T-helper 2 cell treated with Interferon-gamma antibody and Interleukin-4, amounts not matched to agents 5 μg/mL and 100 μg/mL, for 36 hours (primary cell): ENCODE measurements at regions not wholly inside any gene's neighbourhood (a gene's known extent, or its start where the extent isn't known, plus 50 kb on each side); places are given as distances from the start of the nearest gene placed in this dataset.
"Not testable (repeated sequence)": the region's sequence is repeated elsewhere in the genome, so short reads cannot be mapped to it uniquely, and the experiment has no call there.

Experiments
- DNase-seq: peaks from one replicate; pipeline ENCODE4 v3.0.0; 2021; ENCODE audit warnings: low spot score
- H3K27ac Mint-ChIP-seq: one replicate; pipeline ENCODE4 v1.8.0; 2021; ENCODE audit warnings: mild to moderate bottlenecking, mixed read lengths
- H3K27me3 Mint-ChIP-seq: one replicate; pipeline ENCODE4 v1.8.0; 2021; ENCODE audit warnings: low read depth, mixed read lengths
- H3K36me3 Mint-ChIP-seq: one replicate; pipeline ENCODE4 v1.8.0; 2021; ENCODE audit warnings: low read depth, mixed read lengths
- H3K4me1 Mint-ChIP-seq: one replicate; pipeline ENCODE4 v1.8.0; 2021; ENCODE audit warnings: low read depth, mixed read lengths
- H3K4me3 Mint-ChIP-seq: one replicate; pipeline ENCODE4 v1.8.0; 2022; ENCODE audit warnings: mild to moderate bottlenecking, moderate library complexity, mixed read lengths
- H3K9me3 Mint-ChIP-seq: one replicate; pipeline ENCODE4 v1.8.0; 2021; ENCODE audit warnings: mixed read lengths

DNA sequence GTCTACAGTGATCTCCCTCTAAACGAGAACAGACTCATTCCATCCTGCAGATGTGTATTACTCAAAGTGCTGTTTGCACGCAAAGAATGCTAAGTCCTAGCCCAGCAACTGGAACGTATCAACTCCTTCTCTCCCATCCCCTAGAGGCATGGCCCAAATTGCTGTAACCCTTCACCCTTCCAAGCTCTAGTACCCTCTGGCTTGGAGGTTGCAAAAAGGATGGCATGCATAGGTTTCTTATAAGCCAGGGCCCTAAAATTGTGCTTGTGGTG lies 71.5 kb upstream of the TGM3 start:
- no peaks in the 10 kb centered on the region for H3K4me1 Mint-ChIP-seq
- peaks cover 7% of the 10 kb centered on the region for H3K9me3 Mint-ChIP-seq
- no peaks in the 10 kb centered on the region for H3K36me3 Mint-ChIP-seq
- H3K27me3 Mint-ChIP-seq = no peaks in the 10 kb centered on the region
- H3K4me3 Mint-ChIP-seq = no peak overlapping the region
- no peak overlapping the region for H3K27ac Mint-ChIP-seq
- no peak for DNase-seq

DNA sequence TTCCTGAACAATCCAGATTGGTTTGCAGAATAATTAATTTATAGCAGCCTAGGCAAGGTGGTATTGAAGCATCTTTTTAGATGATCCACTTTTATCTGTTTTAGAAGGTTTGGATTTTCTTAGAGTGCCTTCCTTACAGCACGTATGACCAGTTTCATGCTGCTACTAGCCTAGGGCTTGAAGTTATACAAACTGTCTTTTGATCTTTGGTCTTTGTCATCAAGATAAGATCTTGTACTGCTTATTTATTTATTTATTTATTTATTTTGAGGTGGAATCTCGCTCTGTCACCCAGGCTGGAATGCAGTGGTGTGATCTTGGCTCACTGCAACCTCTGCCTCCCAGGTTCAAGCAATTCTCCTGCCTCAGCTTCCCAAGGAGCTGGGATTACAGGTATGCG lies 68.5 kb upstream of the TGM3 start:
- not testable (repeated sequence) for DNase-seq, H3K4me3 Mint-ChIP-seq, H3K27ac Mint-ChIP-seq, H3K4me1 Mint-ChIP-seq, H3K27me3 Mint-ChIP-seq, H3K9me3 Mint-ChIP-seq, H3K36me3 Mint-ChIP-seq

- H3K4me1 Mint-ChIP-seq = no peaks in the 10 kb centered on the region
- H3K27ac Mint-ChIP-seq = no peak overlapping the region
- H3K9me3 Mint-ChIP-seq = no peaks in the 10 kb centered on the region
- no peak overlapping the region for H3K4me3 Mint-ChIP-seq
- no peaks in the 10 kb centered on the region for H3K27me3 Mint-ChIP-seq
- H3K36me3 Mint-ChIP-seq = no peaks in the 10 kb centered on the region
- DNase-seq = no peak
These were observed 67.9 kb upstream of the TGM3 start for GRCh38 chr20:2227861-2228260.

- Mint-ChIP-seq H3K9me3 (no peaks in the 10 kb centered on the region), H3K4me3 (no peak overlapping the region), H3K27ac (no peak overlapping the region)
These were observed 66.9 kb upstream of the TGM3 start for GRCh38 chr20:2228926-2229325.

DNA sequence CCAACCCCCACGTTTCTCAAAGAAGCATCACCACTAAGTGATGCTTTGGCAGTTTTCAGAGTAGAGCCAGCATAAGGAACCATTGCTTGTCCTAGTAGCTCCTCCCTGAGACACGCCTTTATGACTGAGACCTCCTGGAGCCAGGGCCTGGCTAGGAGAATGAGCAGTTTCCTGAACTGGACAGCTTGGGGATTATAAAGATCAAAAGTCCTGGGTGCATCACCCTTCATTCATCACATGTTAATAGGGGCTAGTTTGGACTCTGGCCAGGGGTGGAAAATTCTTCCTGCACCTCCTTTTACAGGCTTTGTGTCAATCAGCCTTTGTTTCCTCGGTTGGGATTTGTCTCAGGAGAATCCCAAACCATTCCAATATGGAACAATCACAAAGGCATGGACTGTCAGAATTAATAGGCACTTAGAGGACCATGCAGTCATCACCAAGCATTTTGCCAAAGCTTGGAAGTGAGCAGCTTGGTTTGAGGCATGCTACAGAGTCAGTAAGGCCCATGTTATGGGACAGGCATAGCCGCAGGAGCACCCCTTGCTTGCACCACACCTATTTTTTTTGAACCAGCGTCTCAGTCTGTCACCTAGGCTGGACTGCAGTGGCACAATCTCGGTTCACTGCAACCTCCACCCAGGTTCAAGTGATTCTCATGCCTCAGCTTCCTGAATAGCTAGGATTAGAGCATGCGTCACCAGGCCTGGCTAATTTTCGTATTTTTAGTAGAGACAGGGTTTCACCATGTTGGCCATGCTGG lies 64.9 kb upstream of the TGM3 start:
- H3K4me3 Mint-ChIP-seq = no peak overlapping the region
- no peak for DNase-seq

More at GRCh38 chr20:2228926-2229325, 66.9 kb upstream of the TGM3 start:
- DNase-seq = no peak
- Mint-ChIP-seq H3K4me1 (no peaks in the 10 kb centered on the region), H3K27me3 (no peaks in the 10 kb centered on the region), H3K36me3 (no peaks in the 10 kb centered on the region)

DNA sequence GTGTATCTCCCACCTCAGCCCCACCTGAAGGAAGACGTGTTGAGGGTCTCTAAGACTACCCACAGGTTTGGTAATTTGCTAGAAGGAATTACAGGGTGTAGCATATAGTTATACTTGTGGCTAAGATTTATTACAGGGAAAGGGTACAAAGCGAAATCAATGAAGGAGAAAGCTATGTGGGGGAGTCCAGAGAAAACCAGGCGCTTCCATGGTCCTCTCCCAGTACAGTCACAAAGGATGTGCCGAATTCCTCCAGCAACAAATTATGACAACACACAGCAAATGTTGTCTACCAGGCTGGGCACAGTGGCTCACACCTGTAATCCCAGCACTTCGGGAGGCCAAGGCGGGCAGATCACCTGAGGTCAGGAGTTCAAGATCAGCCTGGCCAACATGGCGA lies 64.1 kb upstream of the TGM3 start:
- Mint-ChIP-seq H3K36me3 (no peaks in the 10 kb centered on the region), H3K9me3 (no peaks in the 10 kb centered on the region), H3K4me3 (no peak overlapping the region), H3K27ac (no peak overlapping the region), H3K4me1 (no peaks in the 10 kb centered on the region), H3K27me3 (no peaks in the 10 kb centered on the region)
- DNase-seq = no peak

More for the DNA sequence above, 64.9 kb upstream of the TGM3 start:
- H3K9me3 Mint-ChIP-seq = no peaks in the 10 kb centered on the region
- no peak overlapping the region for H3K27ac Mint-ChIP-seq
- H3K4me1 Mint-ChIP-seq = no peaks in the 10 kb centered on the region
- no peaks in the 10 kb centered on the region for H3K36me3 Mint-ChIP-seq
- H3K27me3 Mint-ChIP-seq = no peaks in the 10 kb centered on the region

GRCh38 chr20:2234598-2235191 lies 61.1 kb upstream of the TGM3 start:
- no peak for DNase-seq

GRCh38 chr20:2236256-2236655 lies 59.5 kb upstream of the TGM3 start:
- H3K4me3 Mint-ChIP-seq = no peak overlapping the region
- H3K36me3 Mint-ChIP-seq = no peaks in the 10 kb centered on the region
- no peaks in the 10 kb centered on the region for H3K9me3 Mint-ChIP-seq
- no peak overlapping the region for H3K27ac Mint-ChIP-seq
- H3K27me3 Mint-ChIP-seq = peaks cover 5% of the 10 kb centered on the region
- no peaks in the 10 kb centered on the region for H3K4me1 Mint-ChIP-seq
- DNase-seq = no peak

More at GRCh38 chr20:2234598-2235191, 61.1 kb upstream of the TGM3 start:
- Mint-ChIP-seq H3K36me3 (no peaks in the 10 kb centered on the region), H3K27ac (no peak overlapping the region), H3K4me3 (no peak overlapping the region), H3K27me3 (no peaks in the 10 kb centered on the region), H3K9me3 (no peaks in the 10 kb centered on the region), H3K4me1 (no peaks in the 10 kb centered on the region)

GRCh38 chr20:2237059-2237458 lies 58.7 kb upstream of the TGM3 start:
- H3K27ac Mint-ChIP-seq = no peak overlapping the region
- no peaks in the 10 kb centered on the region for H3K36me3 Mint-ChIP-seq

DNA sequence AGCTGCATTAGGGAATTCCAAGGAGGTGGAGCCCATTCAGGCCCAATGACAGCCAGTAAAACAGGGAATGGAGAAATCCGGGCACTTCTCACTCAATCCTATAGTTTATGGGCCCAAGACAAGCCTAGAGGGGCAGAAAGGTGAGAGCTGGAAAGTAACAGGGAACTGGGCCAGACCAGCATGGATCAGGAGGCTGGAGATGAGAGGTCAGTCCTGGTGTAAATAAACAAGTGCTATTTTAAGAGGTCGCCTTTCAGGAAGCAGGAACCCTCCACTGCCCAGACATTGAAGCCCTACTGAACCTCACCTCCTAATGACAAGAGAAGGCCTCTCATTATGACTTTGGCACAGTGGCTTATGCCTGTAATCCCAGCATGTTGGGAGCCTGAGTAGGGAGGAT lies 57.2 kb upstream of the TGM3 start:
- Mint-ChIP-seq H3K9me3 (no peaks in the 10 kb centered on the region), H3K4me1 (no peaks in the 10 kb centered on the region), H3K27me3 (peaks cover 5% of the 10 kb centered on the region), H3K4me3 (no peak overlapping the region), H3K36me3 (no peaks in the 10 kb centered on the region), H3K27ac (no peak overlapping the region)
- DNase-seq = no peak

More at GRCh38 chr20:2237059-2237458, 58.7 kb upstream of the TGM3 start:
- H3K27me3 Mint-ChIP-seq = peaks cover 5% of the 10 kb centered on the region
- no peak for DNase-seq
- no peaks in the 10 kb centered on the region for H3K4me1 Mint-ChIP-seq
- no peak overlapping the region for H3K4me3 Mint-ChIP-seq
- H3K9me3 Mint-ChIP-seq = no peaks in the 10 kb centered on the region

- no peak overlapping the region for H3K27ac Mint-ChIP-seq
- no peaks in the 10 kb centered on the region for H3K36me3 Mint-ChIP-seq
- no peak for DNase-seq
- H3K9me3 Mint-ChIP-seq = no peaks in the 10 kb centered on the region
- H3K4me1 Mint-ChIP-seq = no peaks in the 10 kb centered on the region
- peaks cover 5% of the 10 kb centered on the region for H3K27me3 Mint-ChIP-seq
- no peak overlapping the region for H3K4me3 Mint-ChIP-seq
These were observed 55.0 kb upstream of the TGM3 start for GRCh38 chr20:2240835-2241234.

DNA sequence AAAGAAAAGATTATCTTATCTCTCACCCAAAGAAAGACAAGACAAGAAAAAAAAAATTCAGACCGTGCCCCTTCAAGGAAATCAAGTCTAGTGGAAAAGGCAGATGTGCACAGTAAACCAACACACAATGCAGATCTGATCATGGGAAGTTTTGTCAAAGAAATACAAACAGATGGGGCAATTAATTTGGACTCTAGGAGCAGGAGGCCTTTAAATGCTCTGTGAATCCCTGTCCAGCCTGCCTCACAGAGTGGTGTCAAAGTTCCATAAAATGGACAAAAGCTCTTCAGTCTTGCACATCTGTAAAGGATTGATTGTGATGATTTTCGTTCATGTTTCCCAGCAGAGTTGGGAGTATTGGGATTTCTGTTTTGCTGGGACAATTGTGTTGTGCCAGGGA lies 53.1 kb upstream of the TGM3 start:
- Mint-ChIP-seq H3K4me1 (no peaks in the 10 kb centered on the region), H3K36me3 (no peaks in the 10 kb centered on the region), H3K27ac (no peak overlapping the region), H3K27me3 (peaks cover 5% of the 10 kb centered on the region), H3K9me3 (no peaks in the 10 kb centered on the region), H3K4me3 (no peak overlapping the region)
- DNase-seq = no peak

- H3K4me3 Mint-ChIP-seq = no peak overlapping the region
- no peaks in the 10 kb centered on the region for H3K4me1 Mint-ChIP-seq
- peaks cover 7% of the 10 kb centered on the region for H3K27me3 Mint-ChIP-seq
- no peaks in the 10 kb centered on the region for H3K36me3 Mint-ChIP-seq
- no peak overlapping the region for H3K27ac Mint-ChIP-seq
- H3K9me3 Mint-ChIP-seq = no peaks in the 10 kb centered on the region
- DNase-seq = no peak
These were observed 51.3 kb upstream of the TGM3 start for GRCh38 chr20:2244523-2244922.

GRCh38 chr20:2244993-2245392 lies 50.8 kb upstream of the TGM3 start:
- peaks cover 8% of the 10 kb centered on the region for H3K27me3 Mint-ChIP-seq
- H3K4me3 Mint-ChIP-seq = no peak overlapping the region
- no peaks in the 10 kb centered on the region for H3K4me1 Mint-ChIP-seq
- H3K36me3 Mint-ChIP-seq = no peaks in the 10 kb centered on the region
- H3K9me3 Mint-ChIP-seq = no peaks in the 10 kb centered on the region
- no peak for DNase-seq
- H3K27ac Mint-ChIP-seq = no peak overlapping the region

DNA sequence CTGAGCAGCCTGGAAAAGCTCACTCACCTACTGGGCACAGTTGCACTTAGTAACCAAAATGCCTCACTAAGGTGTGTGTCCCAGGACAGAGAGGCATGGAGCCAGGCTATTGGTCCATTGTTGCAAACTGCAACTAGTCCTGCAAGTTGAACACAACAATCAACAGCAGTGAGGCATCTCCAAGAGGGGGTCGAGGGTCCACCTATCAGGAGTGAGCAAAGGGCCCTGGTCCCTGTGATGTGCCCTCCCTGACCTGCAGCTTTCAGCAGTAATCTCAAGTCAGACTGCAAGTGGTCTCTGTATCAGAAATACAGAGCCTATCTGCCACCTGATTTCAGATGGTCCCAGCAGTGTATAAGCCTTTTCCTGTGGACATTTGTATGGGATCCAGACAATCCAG lies 50.2 kb upstream of the TGM3 start:
- no peaks in the 10 kb centered on the region for H3K36me3 Mint-ChIP-seq
- no peaks in the 10 kb centered on the region for H3K9me3 Mint-ChIP-seq
- H3K27ac Mint-ChIP-seq = no peak overlapping the region
- no peak for DNase-seq
- H3K27me3 Mint-ChIP-seq = peaks cover 8% of the 10 kb centered on the region
- H3K4me1 Mint-ChIP-seq = no peaks in the 10 kb centered on the region
- H3K4me3 Mint-ChIP-seq = no peak overlapping the region
